ENCODE measurements at regions not wholly inside any gene's neighbourhood (a gene's known extent, or its start where the extent isn't known, plus 50 kb on each side); places are given as distances from the start of the nearest gene placed in this dataset.
"Not testable (repeated sequence)": the region's sequence is repeated elsewhere in the genome, so short reads cannot be mapped to it uniquely, and the experiment has no call there.

GRCh38 chr5:27821681-27822080, 783.3 kb upstream of the CDH9 start:
- DNase-seq, result no peak

DNA sequence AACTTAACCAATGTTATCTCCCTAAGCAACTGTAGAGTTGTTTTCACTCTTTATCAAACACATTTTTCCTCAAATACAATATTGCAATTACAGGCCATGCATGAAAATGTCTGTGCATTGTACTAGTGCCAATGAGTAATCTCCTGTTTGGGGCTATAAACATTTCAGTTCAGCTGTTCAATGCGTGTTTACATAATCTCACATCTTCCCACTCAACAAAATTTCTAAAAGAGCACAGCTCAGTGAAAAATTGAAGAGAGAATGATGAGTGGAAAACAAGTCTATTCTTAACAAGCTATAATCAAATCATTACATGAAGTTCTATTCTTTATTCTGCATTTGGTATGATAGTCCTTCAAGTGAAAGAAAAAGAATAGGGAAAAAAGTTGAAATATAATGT, 780.5 kb upstream of the CDH9 start:
- no peak for DNase-seq

DNA sequence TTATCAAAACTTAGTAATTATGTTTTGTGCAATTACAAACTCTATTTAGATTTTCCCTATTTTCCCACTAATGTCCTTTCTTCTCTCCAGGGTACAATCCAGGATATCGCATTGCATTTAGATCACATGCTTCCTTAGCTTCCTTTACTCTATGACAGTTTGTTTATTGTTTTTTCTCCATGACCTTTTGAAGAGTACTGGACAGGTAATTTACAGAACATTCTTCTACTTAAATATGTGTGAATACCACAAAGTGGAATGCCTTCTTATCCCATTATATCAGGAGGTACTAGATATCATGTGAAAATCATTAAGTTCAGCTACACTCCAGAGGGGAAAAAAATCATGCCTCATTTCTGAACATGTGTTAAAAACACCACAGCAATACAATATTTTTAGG, 776.6 kb upstream of the CDH9 start:
- DNase-seq, result no peak

DNA sequence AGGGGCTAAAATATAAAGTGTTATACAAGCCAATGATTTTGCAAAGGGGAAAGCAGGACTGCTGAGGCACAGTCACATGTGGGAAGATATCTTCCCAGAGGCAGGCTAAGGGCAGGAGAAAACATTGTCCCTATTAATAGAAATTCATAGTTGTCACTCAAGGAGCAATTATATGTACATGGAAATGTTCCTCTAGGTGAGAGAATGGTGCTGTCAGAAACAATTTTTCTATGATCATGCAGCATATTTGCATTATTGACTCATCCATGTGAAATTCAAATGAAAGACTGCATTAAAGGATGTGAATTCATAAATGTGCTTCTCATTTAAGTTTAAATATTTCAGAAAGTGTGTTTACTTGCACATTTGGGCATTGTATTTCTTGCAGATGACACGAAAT, 775.9 kb upstream of the CDH9 start:
- no peak for DNase-seq

- DNase-seq, result no peak
These were observed 772.1 kb upstream of the CDH9 start for GRCh38 chr5:27810458-27810857.

GRCh38 chr5:27797220-27797619, 758.8 kb upstream of the CDH9 start:
- no peak for DNase-seq

DNA sequence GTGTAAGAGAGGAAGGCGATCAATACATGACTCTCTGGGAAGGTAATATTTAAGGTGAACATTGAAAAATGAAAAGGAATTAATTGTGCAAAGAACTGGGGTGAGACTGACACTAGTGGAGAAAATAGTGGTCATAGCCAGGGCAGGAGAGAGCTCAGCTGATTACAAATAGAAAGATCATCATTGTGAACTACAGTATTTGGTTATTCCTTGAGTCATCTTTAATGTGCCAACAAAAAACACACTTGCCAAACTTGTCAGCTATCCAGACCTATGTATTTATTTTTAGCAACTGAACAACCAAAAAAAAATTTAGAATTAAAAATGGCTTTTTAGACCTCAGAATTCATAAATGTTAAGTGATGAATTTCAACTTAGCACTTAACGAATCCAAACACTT, 749.8 kb upstream of the CDH9 start:
- DNase-seq, result no peak

GRCh38 chr5:27784317-27784716, 745.9 kb upstream of the CDH9 start:
- no peak for DNase-seq

DNA sequence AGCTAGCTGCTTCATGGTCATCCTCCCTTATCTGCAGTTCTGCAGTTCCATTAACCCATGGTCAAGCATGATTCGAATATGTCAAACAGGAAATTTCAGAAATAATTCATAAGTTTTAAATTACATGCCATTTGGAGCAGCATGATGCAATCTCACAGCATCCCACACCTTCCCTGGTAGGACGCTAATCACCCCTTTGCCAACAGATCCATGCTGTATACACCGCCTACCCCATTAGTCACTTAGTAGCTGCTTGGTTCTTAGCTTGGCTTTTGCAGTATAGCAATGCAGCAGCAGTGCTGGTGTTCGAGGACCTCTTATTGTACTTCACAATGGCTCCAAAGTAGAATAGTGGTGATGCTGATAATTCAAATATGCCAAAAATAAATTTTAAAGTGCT, 739.7 kb upstream of the CDH9 start:
- no peak for DNase-seq

DNA sequence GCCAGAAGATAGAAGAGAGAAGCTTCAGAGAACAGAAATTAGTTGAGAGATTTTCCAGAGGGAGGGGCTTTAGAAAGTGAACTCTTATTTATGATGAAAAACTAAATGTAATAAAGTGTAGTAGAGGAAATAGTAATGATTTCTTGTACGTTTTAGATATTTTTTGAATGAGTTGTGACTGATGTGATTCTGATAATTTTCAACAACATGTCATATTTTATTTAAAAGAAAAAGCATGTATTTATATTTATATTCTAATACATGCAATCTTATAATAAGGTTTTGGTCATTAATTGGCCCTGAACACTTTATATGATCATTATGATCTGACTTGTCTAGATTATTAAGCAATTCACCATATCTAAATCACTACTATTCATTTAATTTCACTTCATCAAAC, 735.2 kb upstream of the CDH9 start:
- DNase-seq, result no peak

GRCh38 chr5:27773166-27773565, 734.8 kb upstream of the CDH9 start:
- DNase-seq, result no peak

DNA sequence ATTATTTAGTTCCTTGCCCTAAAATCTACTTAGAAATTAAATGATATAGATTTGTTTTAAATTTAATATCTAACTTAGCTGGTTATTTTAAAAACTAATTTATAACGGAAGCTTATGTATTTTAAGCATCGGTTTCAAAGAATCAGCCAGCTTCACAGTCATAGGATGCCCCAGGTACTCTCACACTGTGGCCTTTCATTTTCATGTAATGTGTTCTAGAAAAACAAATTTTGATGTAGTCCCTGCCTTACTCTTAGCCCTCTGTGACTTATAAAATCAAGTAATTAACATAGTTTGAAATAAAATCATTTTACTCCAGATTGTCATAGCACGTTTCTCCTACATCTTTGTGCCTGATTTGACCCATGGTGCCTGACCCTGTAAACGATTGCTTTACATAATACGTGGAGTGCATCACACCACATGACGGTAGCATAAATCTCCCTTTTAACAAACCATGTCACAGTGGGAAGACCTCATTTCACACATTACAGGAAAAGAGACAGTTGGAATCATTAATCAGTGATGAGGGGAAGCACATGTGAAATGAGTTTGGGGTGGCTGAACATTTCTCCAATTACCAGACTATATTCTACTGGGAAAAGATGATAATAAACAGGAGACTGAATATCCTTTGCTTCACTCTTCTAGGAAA, 731.5 kb upstream of the CDH9 start:
- no peak for DNase-seq

GRCh38 chr5:27748847-27749246, 710.5 kb upstream of the CDH9 start:
- DNase-seq, result no peak

GRCh38 chr5:27743383-27743979, 705.1 kb upstream of the CDH9 start:
- DNase-seq, result not testable (repeated sequence)

DNA sequence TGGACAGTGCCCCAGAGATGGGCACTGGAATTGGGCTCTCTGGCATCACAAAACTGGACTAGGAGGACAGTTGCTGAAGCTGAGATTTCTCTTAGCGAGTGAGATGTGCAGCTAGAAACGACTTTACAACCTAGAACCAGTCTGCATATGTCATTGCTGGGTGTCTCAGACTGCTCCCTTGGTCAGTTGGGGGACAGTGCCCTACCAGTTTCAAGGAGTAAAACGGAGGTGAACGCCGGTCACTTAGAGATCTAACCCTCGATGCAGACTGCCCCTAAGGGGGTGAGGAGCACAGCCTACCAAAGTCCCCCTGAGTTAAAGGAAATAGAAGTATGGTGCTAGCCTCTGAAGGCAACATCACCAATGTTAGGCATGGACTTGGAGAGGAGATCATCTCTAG, 704.4 kb upstream of the CDH9 start:
- no peak for DNase-seq

- DNase-seq, result no peak
These were observed 696.5 kb upstream of the CDH9 start for GRCh38 chr5:27734838-27735237.

GRCh38 chr5:27733237-27733636, 694.9 kb upstream of the CDH9 start:
- no peak for DNase-seq

GRCh38 chr5:27727254-27727653, 688.9 kb upstream of the CDH9 start:
- no peak for DNase-seq

DNA sequence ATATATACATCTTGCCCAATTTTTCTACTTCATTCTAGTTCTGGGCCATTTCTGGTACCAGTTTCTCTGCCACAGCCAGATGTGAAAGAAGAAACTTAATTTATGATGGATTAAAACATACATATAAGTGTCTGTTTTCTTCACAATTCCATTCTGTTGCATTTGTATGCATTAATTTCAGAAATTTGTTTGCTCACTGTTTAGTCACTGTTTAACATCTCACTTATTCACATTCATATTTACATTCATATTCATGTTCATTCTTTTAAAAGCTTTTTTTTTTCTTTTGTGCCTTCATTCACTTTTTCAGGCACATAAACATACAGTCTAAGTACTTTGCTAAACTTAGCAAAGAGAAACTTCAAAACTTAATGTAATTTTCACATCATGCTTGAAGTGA, 684.0 kb upstream of the CDH9 start:
- no peak for DNase-seq

GRCh38 chr5:27708534-27708933, 670.1 kb upstream of the CDH9 start:
- no peak for DNase-seq

DNA sequence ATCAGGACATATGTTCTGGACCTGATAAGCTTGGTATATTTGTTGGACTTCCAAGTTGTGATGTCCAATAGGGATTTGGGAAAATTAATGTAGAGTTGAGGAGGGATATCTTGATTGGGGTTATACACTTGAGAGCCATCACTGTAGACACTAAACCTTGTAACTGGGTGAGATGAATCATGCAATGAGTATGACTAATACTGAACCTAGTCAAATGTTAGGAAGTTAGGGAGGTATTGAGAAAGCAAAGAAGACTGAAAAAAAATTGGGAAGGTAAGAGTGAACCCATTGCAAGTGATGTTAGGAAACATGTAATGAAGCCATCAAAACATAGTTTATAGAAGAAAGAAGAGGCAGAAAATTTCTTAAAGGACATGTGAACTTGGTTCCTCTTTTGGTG, 668.4 kb upstream of the CDH9 start:
- DNase-seq, result no peak

- no peak for DNase-seq
These were observed 667.3 kb upstream of the CDH9 start for GRCh38 chr5:27705661-27706060.

DNA sequence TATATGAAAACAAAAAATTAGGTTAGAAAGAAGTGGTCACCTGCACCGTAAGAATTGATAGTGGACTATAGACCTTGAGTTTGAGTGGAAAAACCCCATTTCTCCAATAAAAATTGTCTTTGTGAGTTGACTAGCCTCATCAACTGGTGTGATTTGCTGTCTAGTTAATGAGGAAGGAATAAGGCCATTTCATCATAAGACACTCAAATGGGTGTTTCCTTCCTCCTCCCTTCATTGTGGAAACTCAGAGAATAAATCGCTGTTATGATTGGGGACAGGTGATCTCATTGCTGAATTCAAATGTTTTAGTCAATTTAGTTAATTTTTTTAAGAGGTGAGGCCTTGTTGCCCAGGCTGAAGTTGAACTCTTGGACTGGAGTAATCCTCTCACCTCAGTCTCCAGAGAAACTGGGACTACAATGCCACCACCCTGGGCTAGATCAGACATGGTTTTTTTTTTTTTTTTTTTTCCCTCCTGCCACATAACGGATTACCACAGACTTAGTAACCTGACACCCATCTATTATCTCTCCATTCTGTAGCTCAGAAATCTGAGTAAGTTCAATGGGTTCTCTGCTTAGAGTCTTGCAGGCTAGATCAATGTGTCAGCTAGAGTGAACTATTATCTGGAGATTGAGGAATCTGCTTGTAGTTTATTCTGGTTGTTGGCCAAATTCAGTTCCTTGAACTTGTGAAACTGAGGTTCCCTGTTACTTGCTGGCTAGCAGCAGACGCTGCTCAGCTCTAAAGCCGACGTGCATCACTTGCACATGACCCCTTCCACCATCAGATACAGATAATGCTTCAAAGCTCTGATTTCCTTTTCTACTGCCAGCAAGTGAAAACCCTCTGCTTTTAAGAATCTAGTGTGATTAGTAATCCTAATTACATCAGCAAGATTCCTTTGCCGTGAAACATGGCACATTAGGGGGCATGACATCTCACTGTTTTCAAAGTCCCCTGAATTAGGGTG, 663.8 kb upstream of the CDH9 start:
- DNase-seq, result peak; percentile 16

DNA sequence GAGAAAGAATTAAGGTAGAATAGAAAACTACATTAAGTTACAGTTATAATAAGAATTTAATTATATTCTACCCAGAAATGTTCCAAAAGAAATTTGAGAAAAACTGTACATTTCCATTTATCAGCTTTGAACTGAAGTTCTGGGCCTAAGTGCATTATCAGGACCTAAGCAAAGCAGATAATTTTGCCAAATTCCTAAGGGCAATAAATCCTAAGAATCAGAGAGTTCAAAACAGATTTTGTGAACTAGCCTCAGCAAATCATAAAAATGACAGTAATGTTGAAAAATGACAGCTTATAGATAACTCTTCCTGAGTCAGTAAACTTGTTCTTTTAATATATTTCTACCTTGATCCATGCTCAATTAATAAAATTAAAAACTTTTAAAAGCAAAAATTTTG, 662.1 kb upstream of the CDH9 start:
- DNase-seq, result no peak
